GM12875 (cell line): ENCODE measurements at regions not wholly inside any gene's neighbourhood (a gene's known extent, or its start where the extent isn't known, plus 50 kb on each side); places are given as distances from the start of the nearest gene placed in this dataset.

Source experiments
- H3K4me3 ChIP-seq: one replicate; pipeline ENCODE4 v1.5.1; 2011; ENCODE audit warnings: low read depth, low read length, control low read depth
- CTCF ChIP-seq: IDR thresholded peaks from 2 replicates; pipeline ENCODE4 v1.5.1; 2011; ENCODE audit warnings: low read depth, mild to moderate bottlenecking, control low read depth, inconsistent platforms, low read length, moderate library complexity, borderline replicate concordance; ENCODE audit not compliant: insufficient read depth

GRCh38 chr11:121700968-121701367 lies 248.2 kb upstream of the SORL1-AS1 start:
- H3K4me3 ChIP-seq, result no peak overlapping the region
- no peak for TF ChIP-seq CTCF

- no peak overlapping the region for H3K4me3 ChIP-seq
- TF ChIP-seq CTCF, result no peak
Measured at GRCh38 chr11:121699801-121700200, 247.0 kb upstream of the SORL1-AS1 start.

GRCh38 chr11:121696931-121697670 lies 244.3 kb upstream of the SORL1-AS1 start:
- no peak overlapping the region for H3K4me3 ChIP-seq
- no peak for TF ChIP-seq CTCF

- TF ChIP-seq CTCF, result no peak
- no peak overlapping the region for H3K4me3 ChIP-seq
Measured at GRCh38 chr11:121696177-121696871, 243.6 kb upstream of the SORL1-AS1 start.

GRCh38 chr11:121692236-121692635 lies 239.5 kb upstream of the SORL1-AS1 start:
- H3K4me3 ChIP-seq, result no peak overlapping the region
- no peak for TF ChIP-seq CTCF

GRCh38 chr11:121688860-121689614 lies 236.3 kb upstream of the SORL1-AS1 start:
- TF ChIP-seq CTCF, result no peak
- no peak overlapping the region for H3K4me3 ChIP-seq
